Loucy (cell line): ENCODE measurements at regions not wholly inside any gene's neighbourhood (a gene's known extent, or its start where the extent isn't known, plus 50 kb on each side); places are given as distances from the start of the nearest gene placed in this dataset.

Experiments used
- H2AFZ ChIP-seq: fragments of 200-600 bp; sonication (generic); 2 replicates; pipeline ENCODE4 v1.6.0; 2016; ENCODE audit warnings: antibody characterized with exemption, mild to moderate bottlenecking, low read length, moderate library complexity
- H3F3A ChIP-seq: fragments of 200-600 bp; 2 replicates; pipeline ENCODE4 v1.6.0; 2016; ENCODE audit warnings: antibody characterized with exemption, low read depth, mild to moderate bottlenecking
- H3K27me3 ChIP-seq: fragments of 200-600 bp; sonication (generic); 2 replicates; pipeline ENCODE4 v1.6.1; 2014; ENCODE audit warnings: low read length, mild to moderate bottlenecking; ENCODE audit not compliant: insufficient read depth, poor library complexity, severe bottlenecking
- H3K36me3 ChIP-seq: fragments of 200-600 bp; sonication (generic); 2 replicates; pipeline ENCODE4 v1.6.1; 2016; ENCODE audit warnings: low read length; ENCODE audit not compliant: insufficient read depth
- H3K4me1 ChIP-seq: fragments of 200-600 bp; sonication (generic); 2 replicates; pipeline ENCODE4 v1.5.1; 2014; ENCODE audit warnings: low read length, mild to moderate bottlenecking; ENCODE audit not compliant: insufficient read depth, poor library complexity, severe bottlenecking
- H3K4me2 ChIP-seq: fragments of 200-600 bp; sonication (generic); 2 replicates; pipeline ENCODE4 v1.6.0; 2014; ENCODE audit warnings: antibody characterized with exemption, low read length, low read depth, mild to moderate bottlenecking; ENCODE audit not compliant: poor library complexity, severe bottlenecking
- H3K4me3 ChIP-seq: fragments of 200-600 bp; sonication (generic); 2 replicates; pipeline ENCODE4 v1.5.1; 2014; ENCODE audit warnings: low read length, mild to moderate bottlenecking, mixed read lengths; ENCODE audit not compliant: poor library complexity, severe bottlenecking
- H3K79me2 ChIP-seq: fragments of 200-600 bp; sonication (generic); 2 replicates; pipeline ENCODE4 v1.6.1; 2014; ENCODE audit warnings: low read length; ENCODE audit not compliant: insufficient read depth
- H3K9ac ChIP-seq: fragments of 200-600 bp; sonication (generic); 2 replicates; pipeline ENCODE4 v1.6.0; 2014; ENCODE audit warnings: mild to moderate bottlenecking, low read depth, low read length, moderate library complexity; ENCODE audit not compliant: poor library complexity, severe bottlenecking
- H3K9me2 ChIP-seq: fragments of 200-600 bp; sonication (generic); replicated peaks from 2 replicates; pipeline ENCODE4 v1.6.1; 2016; ENCODE audit warnings: low read depth, low read length, mixed read lengths
- H3K9me3 ChIP-seq: fragments of 200-600 bp; sonication (generic); 2 replicates; pipeline ENCODE4 v1.6.1; 2014; ENCODE audit warnings: mild to moderate bottlenecking, antibody characterized with exemption, low read length, low read depth; ENCODE audit not compliant: insufficient read depth
- H4K20me1 ChIP-seq: fragments of 200-600 bp; sonication (generic); 2 replicates; pipeline ENCODE4 v1.6.0; 2014; ENCODE audit warnings: antibody characterized with exemption, low read length, mild to moderate bottlenecking; ENCODE audit not compliant: insufficient read depth, poor library complexity, severe bottlenecking
- EZH2phosphoT487 ChIP-seq: fragments of 200-600 bp; IDR thresholded peaks from 2 replicates; pipeline ENCODE4 v1.6.1; 2018; ENCODE audit warnings: antibody characterized with exemption, mild to moderate bottlenecking, moderate library complexity, borderline replicate concordance
- TF ChIP-seq, protein P1 (sequence below): fragments of 200-600 bp; sonication (generic); conservative IDR thresholded peaks from 2 replicates; pipeline ENCODE4 v1.5.1; 2014; ENCODE audit warnings: mild to moderate bottlenecking, antibody characterized with exemption, low read length

DNA sequence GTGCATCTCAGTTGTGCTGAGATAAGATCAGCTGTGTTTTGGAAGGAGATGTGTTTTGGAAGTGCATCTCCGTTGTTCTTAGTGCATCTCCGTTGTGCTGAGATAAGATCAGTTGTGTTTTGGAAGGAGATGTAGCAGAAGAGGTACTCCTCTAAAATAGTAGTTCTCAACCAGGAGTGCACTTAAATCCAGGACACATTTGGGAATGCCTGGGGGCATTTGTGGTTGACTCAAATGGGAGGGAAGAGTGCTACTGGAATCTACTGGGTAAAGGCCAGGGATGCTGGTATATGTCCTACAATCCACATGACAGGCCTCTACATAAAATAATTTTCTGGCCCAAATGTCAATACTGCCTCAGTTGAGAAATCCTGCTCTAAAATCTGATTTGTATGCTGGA, 70.8 kb upstream of the CHRDL1 start:
- TF ChIP-seq EZH2phosphoT487: no peak
- TF ChIP-seq, protein P1, sequence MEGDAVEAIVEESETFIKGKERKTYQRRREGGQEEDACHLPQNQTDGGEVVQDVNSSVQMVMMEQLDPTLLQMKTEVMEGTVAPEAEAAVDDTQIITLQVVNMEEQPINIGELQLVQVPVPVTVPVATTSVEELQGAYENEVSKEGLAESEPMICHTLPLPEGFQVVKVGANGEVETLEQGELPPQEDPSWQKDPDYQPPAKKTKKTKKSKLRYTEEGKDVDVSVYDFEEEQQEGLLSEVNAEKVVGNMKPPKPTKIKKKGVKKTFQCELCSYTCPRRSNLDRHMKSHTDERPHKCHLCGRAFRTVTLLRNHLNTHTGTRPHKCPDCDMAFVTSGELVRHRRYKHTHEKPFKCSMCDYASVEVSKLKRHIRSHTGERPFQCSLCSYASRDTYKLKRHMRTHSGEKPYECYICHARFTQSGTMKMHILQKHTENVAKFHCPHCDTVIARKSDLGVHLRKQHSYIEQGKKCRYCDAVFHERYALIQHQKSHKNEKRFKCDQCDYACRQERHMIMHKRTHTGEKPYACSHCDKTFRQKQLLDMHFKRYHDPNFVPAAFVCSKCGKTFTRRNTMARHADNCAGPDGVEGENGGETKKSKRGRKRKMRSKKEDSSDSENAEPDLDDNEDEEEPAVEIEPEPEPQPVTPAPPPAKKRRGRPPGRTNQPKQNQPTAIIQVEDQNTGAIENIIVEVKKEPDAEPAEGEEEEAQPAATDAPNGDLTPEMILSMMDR: no peak
- no peak overlapping the region for H3K4me3 ChIP-seq

DNA sequence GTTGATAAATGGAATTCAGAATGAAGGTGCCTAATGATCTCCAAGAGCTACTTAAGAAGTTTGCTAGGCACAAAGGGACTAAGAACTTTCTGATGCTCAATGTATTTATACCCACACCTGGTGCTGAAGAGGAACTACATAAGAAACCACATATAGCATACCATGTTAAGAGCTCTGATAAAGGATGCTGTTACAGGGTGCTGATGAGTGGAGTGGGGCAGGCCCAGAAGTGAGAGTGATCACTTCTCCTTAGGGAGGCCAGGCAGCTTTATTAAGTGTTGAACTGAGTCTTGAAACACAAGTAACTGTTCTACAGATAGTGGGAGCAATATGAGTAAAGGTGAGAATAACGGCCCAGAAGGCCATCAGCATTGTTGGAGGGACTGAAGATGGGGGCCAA, 68.3 kb upstream of the CHRDL1 start:
- H3K4me3 ChIP-seq: no peak overlapping the region
- H3K36me3 ChIP-seq: no peaks in the 10 kb centered on the region
- TF ChIP-seq EZH2phosphoT487: no peak
- TF ChIP-seq, protein P1: no peak

More for the DNA sequence above, 70.8 kb upstream of the CHRDL1 start:
- Histone ChIP-seq H3K27me3 (no peaks in the 10 kb centered on the region), H3K9me2 (no peaks in the 10 kb centered on the region), H3F3A (no peaks in the 10 kb centered on the region), H3K9me3 (no peaks in the 10 kb centered on the region), H3K79me2 (no peaks in the 10 kb centered on the region), H3K4me1 (no peaks in the 10 kb centered on the region), H3K4me2 (no peak overlapping the region), H4K20me1 (no peaks in the 10 kb centered on the region), H3K9ac (no peak overlapping the region), H2AFZ (no peak overlapping the region), H3K36me3 (no peaks in the 10 kb centered on the region)

DNA sequence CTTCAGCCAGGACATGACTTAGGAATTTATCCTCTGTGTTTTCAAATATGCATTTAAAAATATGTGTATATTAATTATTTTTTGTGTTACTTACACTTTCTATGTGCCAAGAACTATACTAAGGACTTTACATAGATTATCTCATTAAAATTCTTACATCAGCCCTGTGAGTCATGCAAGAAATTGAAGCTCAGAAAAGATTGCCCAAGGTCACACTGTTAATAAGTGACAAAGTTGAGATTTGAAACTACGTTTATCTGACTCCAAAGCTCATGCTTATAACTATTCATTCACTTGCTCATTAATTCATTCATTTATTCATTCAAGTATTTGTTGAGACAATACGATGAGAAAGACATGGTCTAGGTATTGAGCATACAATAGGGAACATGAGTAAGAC, 62.9 kb upstream of the CHRDL1 start:
- Histone ChIP-seq H3K36me3 (no peaks in the 10 kb centered on the region), H2AFZ (no peak overlapping the region), H3K79me2 (no peaks in the 10 kb centered on the region), H3K4me2 (no peak overlapping the region), H3K4me1 (no peaks in the 10 kb centered on the region), H3F3A (no peaks in the 10 kb centered on the region), H4K20me1 (no peaks in the 10 kb centered on the region), H3K27me3 (no peaks in the 10 kb centered on the region), H3K9me3 (no peaks in the 10 kb centered on the region), H3K9me2 (no peaks in the 10 kb centered on the region), H3K4me3 (no peak overlapping the region), H3K9ac (no peak overlapping the region)
- TF ChIP-seq EZH2phosphoT487: no peak
- TF ChIP-seq, protein P1: no peak

More for the DNA sequence above, 68.3 kb upstream of the CHRDL1 start:
- H3K9me2 ChIP-seq: no peaks in the 10 kb centered on the region
- H3K4me1 ChIP-seq: no peaks in the 10 kb centered on the region
- no peak overlapping the region for H3K4me2 ChIP-seq
- H3K9ac ChIP-seq: no peak overlapping the region
- no peaks in the 10 kb centered on the region for H4K20me1 ChIP-seq
- no peaks in the 10 kb centered on the region for H3F3A ChIP-seq
- H3K9me3 ChIP-seq: no peaks in the 10 kb centered on the region
- H2AFZ ChIP-seq: no peak overlapping the region
- H3K27me3 ChIP-seq: no peaks in the 10 kb centered on the region
- no peaks in the 10 kb centered on the region for H3K79me2 ChIP-seq
